ENCODE measurements at regions not wholly inside any gene's neighbourhood (a gene's known extent, or its start where the extent isn't known, plus 50 kb on each side); places are given as distances from the start of the nearest gene placed in this dataset.

- no peak overlapping the region for H3K14ac ChIP-seq (ENCODE audit: insufficient read length)
- H3K36me3 ChIP-seq (ENCODE audit: control insufficient read depth in 2 of 4, insufficient read depth in 4 of 4, low read length in 3 of 4): no peaks in the 10 kb centered on the region
- H3K23me2 ChIP-seq (ENCODE audit: low read depth, low read length): peaks cover 6% of the 10 kb centered on the region; the same call in 1 of the 2 replicates
- H2BK12ac ChIP-seq (ENCODE audit: low read depth, low read length): no peak overlapping the region
- no peak overlapping the region for H3K23ac ChIP-seq (ENCODE audit: insufficient read length)
- TF ChIP-seq BRCA1 (IDR thresholded peaks at IDR 0.05; ENCODE audit: low read depth, low read length) (no peak), BACH1 (IDR thresholded peaks at IDR 0.05; ENCODE audit: low read length) (no peak), MAX (IDR thresholded peaks at IDR 0.05) (no peak), GABPA (IDR thresholded peaks at IDR 0.05; ENCODE audit: borderline replicate concordance, insufficient read depth, low read length) (no peak), SIX5 (IDR thresholded peaks at IDR 0.05; ENCODE audit: low read depth, low read length) (no peak), SIRT6 (IDR thresholded peaks at IDR 0.05; ENCODE audit: low read length) (no peak), RFX5 (IDR thresholded peaks at IDR 0.05; ENCODE audit: borderline replicate concordance, low read depth, low read length) (no peak), TAF7 (optimal IDR thresholded peaks at IDR 0.05; ENCODE audit: borderline replicate concordance, low read depth, low read length) (no peak), SP4 (IDR thresholded peaks at IDR 0.05; ENCODE audit: low read length) (no peak), FOSL1 (IDR thresholded peaks at IDR 0.05; ENCODE audit: insufficient read depth, low read depth, low read length) (no peak), HDAC6 (IDR thresholded peaks at IDR 0.05; ENCODE audit: low read depth, low read length) (no peak)
- no peak overlapping the region for H3K4ac ChIP-seq (replicated peaks; ENCODE audit: insufficient read length, low read depth, low read length)
- no peak overlapping the region for H3K4me2 ChIP-seq (ENCODE audit: insufficient read depth in 1 of 2, low read depth in 2 of 2, low read length in 2 of 2)
- H2BK15ac ChIP-seq (ENCODE audit: low read length): no peak overlapping the region
- H3K4me1 ChIP-seq (replicated peaks in 1 of 4; ENCODE audit: control insufficient read depth in 3 of 4, insufficient read depth in 4 of 4, low read length in 3 of 4): peaks cover 0 to 9% (median 0%) of the 10 kb centered on the region in 4 experiments; a peak in 2 of 7 replicates
- no peak overlapping the region for H4K91ac ChIP-seq (replicated peaks; ENCODE audit: insufficient read length, low read length)
- no peaks in the 10 kb centered on the region for H4K20me1 ChIP-seq (replicated peaks in 1 of 2; ENCODE audit: control insufficient read depth in 1 of 2, insufficient read depth in 2 of 2, low read length in 2 of 2)
- H3K4me3 ChIP-seq (ENCODE audit: extremely low read depth in 1 of 4, insufficient read depth in 2 of 4, low read depth in 3 of 4, low read length in 4 of 4): no peak overlapping the region
- H4K8ac ChIP-seq (ENCODE audit: extremely low read depth, insufficient read depth, low read length): no peak overlapping the region
- H4K5ac ChIP-seq (ENCODE audit: insufficient read length, low read depth, low read length): no peak overlapping the region
- H2AK5ac ChIP-seq (ENCODE audit: low read depth, low read length): no peak overlapping the region
- no peak overlapping the region for H2BK120ac ChIP-seq (replicated peaks; ENCODE audit: low read depth, low read length)
- CTCF ChIA-PET (ENCODE audit: partially characterized antibody): interaction anchor here (0.6 to 5.6 kb wide), 9 partner anchors 17 to 511 kb away, joined by 3 to 51 read pairs (median 5); no protein-coding TSS in a partner anchor
- H3K79me1 ChIP-seq (ENCODE audit: low read depth, low read length): no peaks in the 10 kb centered on the region
- no peaks in the 10 kb centered on the region for H3K79me2 ChIP-seq (ENCODE audit: control insufficient read depth in 1 of 2, insufficient read depth in 2 of 2, low read length in 2 of 2)
- no peak overlapping the region for H3K18ac ChIP-seq (ENCODE audit: extremely low read depth, low read length)
- H3K27me3 ChIP-seq (replicated peaks in 1 of 4; ENCODE audit: control insufficient read depth in 3 of 4, extremely low read depth in 1 of 4, insufficient read depth in 3 of 4, low read length in 3 of 4): peaks cover 35 to 64% (median 58%) of the 10 kb centered on the region in 4 experiments
- H3K9me3 ChIP-seq (ENCODE audit: insufficient read depth in 2 of 2, low read depth in 1 of 2, low read length in 1 of 2): no peaks in the 10 kb centered on the region
- no peak overlapping the region for H3K56ac ChIP-seq (replicated peaks; ENCODE audit: insufficient read length, low read depth, low read length)
- 41% methylated on average over 5 of the region's 5 CpGs; no CpG with 5 or more reads in 1 of the 2 experiments for WGBS, 2 experiments (ENCODE audit: extremely low coverage in 1 of 2, insufficient coverage in 1 of 2, insufficient read length in 1 of 2, insufficient replicate concordance in 2 of 2, low coverage in 1 of 2, low lambda C conversion rate in 2 of 2, missing lambda C conversion rate in 1 of 2)
- no peak overlapping the region for H3K27ac ChIP-seq (ENCODE audit: low read depth, low read length)
- DNase-seq (ENCODE audit: low read depth in 1 of 2, low spot score in 2 of 2): no peak
- no peak overlapping the region for H2BK5ac ChIP-seq (ENCODE audit: low read depth, low read length)
- no peak overlapping the region for H3K9ac ChIP-seq (replicated peaks in 1 of 4; ENCODE audit: extremely low read depth in 1 of 4, low read depth in 3 of 4, low read length in 3 of 4)
- H2BK20ac ChIP-seq (ENCODE audit: low read length): no peak overlapping the region
- no peak for FAIRE-seq
- POLR2A ChIA-PET (ENCODE audit: partially characterized antibody): no interaction called here
- no peak overlapping the region for H2AFZ ChIP-seq (ENCODE audit: low read length)
Measured at GRCh38 chr12:114477989-114478395, 72.0 kb upstream of the TBX5 start.
